Naive B cell (primary cell): ENCODE measurements at regions not wholly inside any gene's neighbourhood (a gene's known extent, or its start where the extent isn't known, plus 50 kb on each side); places are given as distances from the start of the nearest gene placed in this dataset.
"Not testable (repeated sequence)": the region's sequence is repeated elsewhere in the genome, so short reads cannot be mapped to it uniquely, and the experiment has no call there.

ENCODE experiments used
- ATAC-seq, 2 donors: fragments of 150-1000 bp; cut with Tn5 transposase; 2 replicates each; pipeline ENCODE4 v1.10.0; 2021; ENCODE audit warnings: low read depth in 2 of 2, mild to moderate bottlenecking in 2 of 2, moderate library complexity in 2 of 2
- DNase-seq: peaks from one replicate; pipeline ENCODE4 v3.0.0; 2022
- H3K27ac Mint-ChIP-seq, 6 donors: one replicate each; pipeline ENCODE4 v1.8.0; 2020 to 2022; ENCODE audit warnings: mild to moderate bottlenecking in 6 of 6, mixed read lengths in 6 of 6, moderate library complexity in 5 of 6, inconsistent platforms in 2 of 6
- H3K27me3 Mint-ChIP-seq, 3 donors: one replicate each; pipeline ENCODE4 v1.8.0; 2021 to 2022; ENCODE audit warnings: mixed read lengths in 3 of 3, mild to moderate bottlenecking in 1 of 3
- H3K36me3 Mint-ChIP-seq, 2 donors: one replicate each; pipeline ENCODE4 v1.8.0; 2020 to 2022; ENCODE audit warnings: mixed read lengths in 2 of 2, inconsistent platforms in 1 of 2, mild to moderate bottlenecking in 1 of 2
- H3K4me1 Mint-ChIP-seq, 3 donors: one replicate each; pipeline ENCODE4 v1.8.0; 2020 to 2022; ENCODE audit warnings: mixed read lengths in 3 of 3, inconsistent platforms in 1 of 3, mild to moderate bottlenecking in 1 of 3, moderate library complexity in 1 of 3
- H3K4me3 Mint-ChIP-seq, 8 donors: one replicate each; pipeline ENCODE4 v1.8.0; 2020 to 2022; ENCODE audit warnings: mild to moderate bottlenecking in 8 of 8, mixed read lengths in 8 of 8, moderate library complexity in 8 of 8, inconsistent platforms in 2 of 8
- H3K9me3 Mint-ChIP-seq, 7 donors: one replicate each; pipeline ENCODE4 v1.8.0; 2020 to 2022; ENCODE audit warnings: mixed read lengths in 7 of 7, mild to moderate bottlenecking in 5 of 7, inconsistent platforms in 2 of 7, moderate library complexity in 1 of 7

- ATAC-seq (no peak), DNase-seq (no peak)
- Mint-ChIP-seq H3K9me3 (peaks cover 0 to 3% (median 0%) of the 10 kb centered on the region in 7 donors), H3K4me3 (no peak overlapping the region), H3K27ac (no peak overlapping the region), H3K36me3 (no peaks in the 10 kb centered on the region), H3K4me1 (no peaks in the 10 kb centered on the region), H3K27me3 (no peaks in the 10 kb centered on the region)
Observed at GRCh38 chr13:84774111-84774510, 891.8 kb upstream of the SLITRK1 start.

- ATAC-seq (no peak), DNase-seq (no peak)
- H3K27me3 Mint-ChIP-seq = no peaks in the 10 kb centered on the region
- H3K4me1 Mint-ChIP-seq = no peaks in the 10 kb centered on the region
- H3K36me3 Mint-ChIP-seq = no peaks in the 10 kb centered on the region
- no peak overlapping the region for H3K4me3 Mint-ChIP-seq
- no peak overlapping the region for H3K27ac Mint-ChIP-seq
- H3K9me3 Mint-ChIP-seq = peaks cover 0 to 3% (median 0%) of the 10 kb centered on the region in 7 donors
Observed at GRCh38 chr13:84760956-84761355, 878.7 kb upstream of the SLITRK1 start.

- peaks cover 0 to 5% (median 0%) of the 10 kb centered on the region in 7 donors for H3K9me3 Mint-ChIP-seq
- ATAC-seq = no peak
- H3K4me1 Mint-ChIP-seq = no peaks in the 10 kb centered on the region
- no peak overlapping the region for H3K4me3 Mint-ChIP-seq
- no peak for DNase-seq
- no peaks in the 10 kb centered on the region for H3K36me3 Mint-ChIP-seq
- H3K27ac Mint-ChIP-seq = no peak overlapping the region
- H3K27me3 Mint-ChIP-seq = no peaks in the 10 kb centered on the region
Observed at GRCh38 chr13:84749126-84749525, 866.9 kb upstream of the SLITRK1 start.

DNA sequence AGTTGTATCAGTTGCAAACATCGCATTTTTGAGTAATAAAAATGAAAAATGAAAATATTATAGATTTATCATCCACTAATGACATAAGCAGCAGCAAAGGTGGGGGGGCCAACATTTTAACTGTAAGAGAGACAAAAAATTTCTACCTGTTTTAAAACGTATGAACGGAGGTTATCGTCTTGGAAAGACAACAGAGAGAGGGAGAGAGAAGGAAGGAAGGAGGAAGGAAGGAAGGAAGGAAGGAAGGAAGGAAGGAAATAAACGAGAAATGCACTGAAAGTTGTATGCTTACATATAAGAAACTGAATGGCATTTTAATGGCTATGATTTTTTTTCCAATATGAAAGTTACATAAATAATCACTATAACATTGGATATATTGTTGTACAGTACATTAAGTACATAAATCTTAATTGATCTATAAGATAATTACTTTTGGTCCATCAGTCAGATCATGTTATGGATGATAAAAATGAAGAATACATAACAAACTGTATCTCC, 862.8 kb upstream of the SLITRK1 start:
- Mint-ChIP-seq H3K9me3 (peaks cover 0 to 5% (median 0%) of the 10 kb centered on the region in 7 donors), H3K4me3 (no peak overlapping the region), H3K27ac (peak overlapping the region in 1 of 6 donors; percentile 63), H3K4me1 (no peaks in the 10 kb centered on the region), H3K36me3 (no peaks in the 10 kb centered on the region), H3K27me3 (no peaks in the 10 kb centered on the region)
- no peak for ATAC-seq
- DNase-seq = no peak

- H3K9me3 Mint-ChIP-seq = peaks cover 0 to 4% (median 0%) of the 10 kb centered on the region in 7 donors
- H3K27ac Mint-ChIP-seq = no peak overlapping the region
- H3K36me3 Mint-ChIP-seq = no peaks in the 10 kb centered on the region
- H3K27me3 Mint-ChIP-seq = no peaks in the 10 kb centered on the region
- DNase-seq (no peak), ATAC-seq (no peak)
- no peaks in the 10 kb centered on the region for H3K4me1 Mint-ChIP-seq
- H3K4me3 Mint-ChIP-seq = no peak overlapping the region
Observed at GRCh38 chr13:84744203-84744602, 861.9 kb upstream of the SLITRK1 start.

DNA sequence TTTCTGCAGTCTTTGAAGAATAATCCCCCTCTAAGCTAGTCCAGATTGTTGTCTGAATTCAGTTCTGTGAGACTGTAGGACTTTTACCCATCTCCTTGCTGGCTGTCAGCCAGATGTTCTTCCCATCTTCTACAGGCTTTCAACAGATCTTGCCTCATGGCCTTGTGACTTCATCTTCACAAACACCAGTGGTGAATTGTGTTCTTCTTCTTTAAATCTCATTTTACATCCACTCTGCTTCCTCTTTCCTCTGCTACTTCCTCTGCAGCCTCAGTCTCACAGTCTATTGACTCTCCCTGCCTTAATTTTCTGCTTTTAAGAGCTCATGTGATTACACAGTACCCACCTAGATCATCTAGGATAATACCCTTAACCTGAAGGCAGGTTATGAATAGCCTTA, 859.0 kb upstream of the SLITRK1 start:
- Mint-ChIP-seq H3K4me3 (no peak overlapping the region), H3K36me3 (no peaks in the 10 kb centered on the region), H3K27me3 (no peaks in the 10 kb centered on the region), H3K9me3 (peaks cover 0 to 4% (median 0%) of the 10 kb centered on the region in 7 donors), H3K4me1 (no peaks in the 10 kb centered on the region), H3K27ac (no peak overlapping the region)
- DNase-seq = no peak
- ATAC-seq = no peak

DNA sequence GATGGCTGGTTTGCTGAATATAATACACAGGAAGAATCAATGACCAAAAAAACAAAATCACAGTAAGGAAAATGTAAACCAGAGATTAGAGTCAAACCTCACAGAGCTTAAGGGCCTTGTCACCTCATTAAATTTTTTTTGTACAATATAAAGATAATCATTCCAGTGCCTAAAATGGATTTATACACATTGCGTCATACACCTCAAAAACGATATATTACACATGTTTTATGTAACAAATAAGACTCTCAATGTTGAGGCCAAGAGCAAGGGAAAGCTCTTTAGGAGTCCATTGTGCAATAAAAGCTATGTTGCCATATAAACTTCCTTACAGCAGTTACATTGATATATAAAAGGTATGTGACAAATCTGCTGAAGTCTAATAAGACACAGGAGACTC, 856.7 kb upstream of the SLITRK1 start:
- no peak for DNase-seq
- H3K4me1 Mint-ChIP-seq = no peaks in the 10 kb centered on the region
- no peak overlapping the region for H3K27ac Mint-ChIP-seq
- no peaks in the 10 kb centered on the region for H3K36me3 Mint-ChIP-seq
- no peaks in the 10 kb centered on the region for H3K27me3 Mint-ChIP-seq
- ATAC-seq = no peak
- H3K4me3 Mint-ChIP-seq = no peak overlapping the region
- peaks cover 0 to 5% (median 2%) of the 10 kb centered on the region in 7 donors for H3K9me3 Mint-ChIP-seq

DNA sequence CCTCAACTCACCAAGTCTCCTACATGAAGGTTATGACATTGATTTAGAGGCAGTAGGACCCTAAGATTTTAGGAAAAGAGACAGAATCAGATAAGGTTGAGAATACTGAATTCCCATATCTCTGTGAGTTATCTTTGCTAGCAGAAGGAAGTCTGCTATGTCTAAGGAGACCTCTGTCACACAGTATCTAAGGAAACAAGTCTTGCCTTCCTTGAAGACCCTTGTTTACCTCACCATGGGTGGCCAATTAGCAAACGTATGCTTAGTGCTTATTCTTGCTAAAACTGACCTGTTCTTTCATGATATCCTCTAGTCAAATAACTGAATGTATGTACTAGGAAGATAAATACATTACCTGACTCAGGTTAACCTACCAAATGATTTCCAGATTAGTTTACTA, 855.4 kb upstream of the SLITRK1 start:
- ATAC-seq (no peak), DNase-seq (no peak)
- no peaks in the 10 kb centered on the region for H3K4me1 Mint-ChIP-seq
- no peak overlapping the region for H3K4me3 Mint-ChIP-seq
- H3K36me3 Mint-ChIP-seq = no peaks in the 10 kb centered on the region
- no peak overlapping the region for H3K27ac Mint-ChIP-seq
- H3K9me3 Mint-ChIP-seq = peaks cover 0 to 5% (median 2%) of the 10 kb centered on the region in 7 donors
- no peaks in the 10 kb centered on the region for H3K27me3 Mint-ChIP-seq

DNA sequence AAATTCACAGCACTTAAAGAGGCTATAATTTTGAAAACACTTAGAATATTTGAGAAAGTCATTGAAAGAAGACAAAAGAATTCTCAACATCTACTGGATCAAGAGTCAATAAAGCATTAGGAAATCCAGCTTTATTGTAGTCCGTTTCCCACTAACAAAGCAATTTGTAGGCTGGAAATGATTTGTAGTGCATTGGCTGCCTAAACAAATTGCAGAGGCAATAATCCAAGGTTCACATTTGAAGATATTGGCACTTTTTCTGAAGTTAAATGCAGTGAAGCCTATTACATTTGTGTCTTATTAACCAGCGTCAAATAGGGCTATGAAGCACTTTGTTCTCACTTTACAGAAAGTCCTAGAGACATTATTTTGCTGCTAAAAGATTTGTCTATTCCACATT, 848.1 kb upstream of the SLITRK1 start:
- Mint-ChIP-seq H3K36me3 (no peaks in the 10 kb centered on the region), H3K4me1 (no peaks in the 10 kb centered on the region), H3K4me3 (no peak overlapping the region), H3K27me3 (no peaks in the 10 kb centered on the region), H3K9me3 (peaks cover 0 to 8% (median 0%) of the 10 kb centered on the region in 7 donors), H3K27ac (no peak overlapping the region)
- no peak for DNase-seq
- no peak for ATAC-seq

GRCh38 chr13:84705982-84706710, 823.9 kb upstream of the SLITRK1 start:
- Mint-ChIP-seq H3K4me3 (no peak overlapping the region), H3K27ac (no peak overlapping the region), H3K9me3 (peaks cover 0 to 1% (median 0%) of the 10 kb centered on the region in 7 donors), H3K27me3 (no peaks in the 10 kb centered on the region), H3K36me3 (no peaks in the 10 kb centered on the region), H3K4me1 (no peaks in the 10 kb centered on the region)
- ATAC-seq (no peak), DNase-seq (no peak)

DNA sequence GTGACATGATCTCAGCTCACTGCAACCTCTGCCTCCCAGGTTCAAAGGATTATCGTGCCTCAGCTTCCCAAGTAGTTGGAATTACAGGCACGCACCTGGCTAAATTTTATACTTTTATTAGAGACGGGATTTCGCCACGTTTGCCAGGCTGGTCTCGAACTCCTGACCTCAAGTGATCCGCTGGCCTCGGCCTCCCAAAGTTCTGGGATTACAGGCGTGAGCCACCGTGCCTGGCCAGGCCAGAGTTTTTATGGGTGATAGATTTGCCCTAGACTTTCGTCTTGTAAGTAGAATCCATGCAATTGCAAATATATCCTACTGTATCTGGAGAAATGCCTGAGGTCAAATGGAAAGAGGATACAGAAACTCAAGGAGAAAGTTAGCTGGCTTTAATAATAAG, 819.9 kb upstream of the SLITRK1 start:
- Mint-ChIP-seq H3K27ac (no peak overlapping the region), H3K4me3 (no peak overlapping the region), H3K4me1 (no peaks in the 10 kb centered on the region), H3K36me3 (no peaks in the 10 kb centered on the region), H3K27me3 (no peaks in the 10 kb centered on the region), H3K9me3 (no peaks in the 10 kb centered on the region)
- no peak for ATAC-seq
- DNase-seq = no peak

DNA sequence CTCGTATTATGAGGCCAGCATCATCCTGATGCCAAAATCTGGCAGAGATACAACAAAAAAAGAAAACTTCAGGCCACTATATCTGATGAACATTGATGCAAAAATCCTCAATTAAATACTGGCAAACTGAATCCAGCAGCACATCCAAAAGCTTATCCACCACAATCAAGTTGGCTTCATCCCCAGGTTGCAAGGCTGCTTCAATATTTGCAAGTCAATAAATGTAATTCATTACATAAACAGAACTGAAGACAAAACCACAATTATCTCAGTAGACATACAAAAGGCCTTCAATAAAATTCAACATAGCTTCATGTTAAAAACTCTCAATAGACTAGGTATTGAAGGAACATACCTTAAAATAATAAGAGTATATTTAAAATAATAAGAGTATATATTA, 815.3 kb upstream of the SLITRK1 start:
- H3K36me3 Mint-ChIP-seq, H3K9me3 Mint-ChIP-seq, H3K27ac Mint-ChIP-seq, H3K4me3 Mint-ChIP-seq, ATAC-seq, H3K4me1 Mint-ChIP-seq, H3K27me3 Mint-ChIP-seq, DNase-seq: not testable (repeated sequence)

GRCh38 chr13:84686973-84687372, 804.7 kb upstream of the SLITRK1 start:
- Mint-ChIP-seq H3K36me3 (no peaks in the 10 kb centered on the region), H3K9me3 (peaks cover 0 to 7% (median 0%) of the 10 kb centered on the region in 7 donors)
- no peak for DNase-seq

DNA sequence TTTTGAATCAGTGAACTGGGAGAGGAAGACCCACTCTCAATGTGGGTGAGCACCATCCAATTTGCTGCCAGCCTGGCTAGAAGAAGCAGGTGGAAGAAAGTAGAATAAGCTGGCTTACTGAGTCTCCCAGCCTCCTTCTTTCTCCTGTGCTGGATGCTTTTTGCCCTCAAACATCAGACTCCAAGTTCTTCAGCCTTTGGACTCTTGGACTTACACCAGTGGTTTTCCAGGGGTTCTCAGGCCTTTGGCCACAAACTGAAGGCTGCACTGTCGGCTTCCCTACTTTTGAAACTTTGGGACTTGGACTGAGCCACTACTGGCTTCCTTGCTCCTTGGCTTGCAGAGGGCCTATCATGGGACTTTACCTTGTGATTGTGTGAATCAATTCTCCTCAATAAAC, 804.2 kb upstream of the SLITRK1 start:
- no peaks in the 10 kb centered on the region for H3K4me1 Mint-ChIP-seq
- H3K4me3 Mint-ChIP-seq = no peak overlapping the region
- H3K27me3 Mint-ChIP-seq = no peaks in the 10 kb centered on the region
- H3K27ac Mint-ChIP-seq = no peak overlapping the region
- no peaks in the 10 kb centered on the region for H3K36me3 Mint-ChIP-seq
- peaks cover 0 to 7% (median 0%) of the 10 kb centered on the region in 7 donors for H3K9me3 Mint-ChIP-seq
- DNase-seq = no peak
- ATAC-seq = no peak

More at GRCh38 chr13:84686973-84687372, 804.7 kb upstream of the SLITRK1 start:
- ATAC-seq = no peak
- H3K27ac Mint-ChIP-seq = no peak overlapping the region
- H3K4me1 Mint-ChIP-seq = no peaks in the 10 kb centered on the region
- no peak overlapping the region for H3K4me3 Mint-ChIP-seq
- no peaks in the 10 kb centered on the region for H3K27me3 Mint-ChIP-seq
